B cell (primary cell): ENCODE measurements at regions not wholly inside any gene's neighbourhood (a gene's known extent, or its start where the extent isn't known, plus 50 kb on each side); places are given as distances from the start of the nearest gene placed in this dataset.

Experiments
- ATAC-seq: fragments of 200-7000 bp; cut with Tn5 transposase; one replicate; pipeline ENCODE4 v1.10.0; 2021; ENCODE audit warnings: low read depth, mild to moderate bottlenecking, moderate number of reproducible peaks, moderate library complexity
- CTCF ChIA-PET: fragments of 350-600 bp; sonication (Branson Sonifier 250); formaldehyde crosslinking; loops from one replicate; lab custom pipeline; 2021; ENCODE audit warnings: antibody characterized with exemption, inconsistent platforms; lab: Charles Lee
- POLR2A ChIA-PET: fragments of 350-600 bp; sonication (Branson Sonifier 250); formaldehyde crosslinking; loops from one replicate; lab custom pipeline; 2021; ENCODE audit warnings: antibody characterized with exemption; lab: Charles Lee
- DNase-seq: peaks from one replicate; pipeline ENCODE4 v3.0.0; 2013
- H2AFZ ChIP-seq: 2 replicates; pipeline ENCODE4 v1.6.1; 2012; ENCODE audit warnings: mild to moderate bottlenecking, low read depth, low read length; ENCODE audit not compliant: insufficient read depth, poor library complexity, severe bottlenecking
- H3K27ac ChIP-seq, 2 donors: 1 replicate in 1 of 2; 2 replicates in 1 of 2; pipeline ENCODE4 v1.5.1; 2012 to 2013; ENCODE audit warnings: low read length in 2 of 2, mild to moderate bottlenecking in 2 of 2, moderate library complexity in 1 of 2
- H3K27me3 ChIP-seq, 4 experiments: fragments of 200-600 bp in 1 of 4; sonication (generic) in 1 of 4; replicated peaks in 1 of 4; 1 replicate in 2 of 4; 2 replicates in 2 of 4; pipeline versions ENCODE4 v1.6.1 to v1.7.0; 2013 to 2016; ENCODE audit warnings: low read length in 3 of 4, mild to moderate bottlenecking in 2 of 4, mixed read lengths in 1 of 4, moderate library complexity in 1 of 4; ENCODE audit not compliant: insufficient read depth in 4 of 4, control insufficient read depth in 3 of 4; ENCODE audit errors: control extremely low read depth in 1 of 4
- H3K36me3 ChIP-seq, 2 experiments: replicated peaks in 1 of 2; 1 replicate in 1 of 2; 2 replicates in 1 of 2; pipeline versions ENCODE4 v1.6.1 to v1.7.1; 2013; ENCODE audit warnings: low read length in 1 of 2; ENCODE audit not compliant: insufficient read depth in 2 of 2, control insufficient read depth in 1 of 2; ENCODE audit errors: control extremely low read depth in 1 of 2, extremely low read depth in 1 of 2
- H3K4me1 ChIP-seq, 2 donors: fragments of 200-600 bp in 1 of 2; sonication (generic) in 1 of 2; 1 replicate in 1 of 2; 2 replicates in 1 of 2; pipeline versions ENCODE4 v1.5.1 to v1.6.1; 2013 to 2017; ENCODE audit warnings: low read length in 2 of 2; ENCODE audit not compliant: control insufficient read depth in 2 of 2, insufficient read depth in 2 of 2
- H3K4me2 ChIP-seq: replicated peaks from 2 replicates; pipeline ENCODE3; 2012; ENCODE audit warnings: mild to moderate bottlenecking, low read depth, low read length; ENCODE audit not compliant: poor library complexity, severe bottlenecking
- H3K4me3 ChIP-seq, 5 experiments: fragments of 200-600 bp in 1 of 5; sonication (generic) in 1 of 5; 1 replicate in 3 of 5; 2 replicates in 2 of 5; pipeline versions ENCODE4 v1.5.1 to v1.7.0; 2011 to 2016; ENCODE audit warnings: low read length in 4 of 5, mild to moderate bottlenecking in 4 of 5, low read depth in 2 of 5, control low read depth in 1 of 5, moderate library complexity in 1 of 5; ENCODE audit not compliant: insufficient read depth in 1 of 5; ENCODE audit errors: control extremely low read depth in 1 of 5, extremely low read depth in 1 of 5
- H3K79me2 ChIP-seq: fragments of 200-600 bp; sonication (generic); one replicate; pipeline ENCODE4 v1.6.0; 2016; ENCODE audit warnings: low read length; ENCODE audit not compliant: control insufficient read depth, insufficient read depth
- H3K9ac ChIP-seq: fragments of 200-600 bp; sonication (generic); 2 replicates; pipeline ENCODE4 v1.6.1; 2017; ENCODE audit warnings: mild to moderate bottlenecking, low read length, moderate library complexity
- H3K9me3 ChIP-seq, 3 donors: one replicate each; pipeline versions ENCODE4 v1.6.1 to v1.7.1; 2013; ENCODE audit warnings: low read length in 2 of 3; ENCODE audit not compliant: control insufficient read depth in 2 of 3, insufficient read depth in 1 of 3; ENCODE audit errors: control extremely low read depth in 1 of 3
- H4K20me1 ChIP-seq: 2 replicates; pipeline ENCODE4 v1.6.0; 2012; ENCODE audit warnings: mild to moderate bottlenecking, low read length; ENCODE audit not compliant: insufficient read depth, control insufficient read depth, poor library complexity, severe bottlenecking
- H3K27ac Mint-ChIP-seq: one replicate; pipeline ENCODE4 v1.8.0; 2021; ENCODE audit warnings: mixed read lengths
- H3K27me3 Mint-ChIP-seq: one replicate; pipeline ENCODE4 v1.8.0; 2021; ENCODE audit warnings: mixed read lengths
- H3K4me1 Mint-ChIP-seq: one replicate; pipeline ENCODE4 v1.8.0; 2021; ENCODE audit warnings: mixed read lengths
- H3K4me3 Mint-ChIP-seq: one replicate; pipeline ENCODE4 v1.8.0; 2021; ENCODE audit warnings: mixed read lengths
- H3K9me3 Mint-ChIP-seq: one replicate; pipeline ENCODE4 v1.8.0; 2022; ENCODE audit warnings: mixed read lengths; ENCODE audit not compliant: insufficient read depth
- EZH2 ChIP-seq: IDR thresholded peaks from 2 replicates; pipeline ENCODE4 v1.6.1; 2012; ENCODE audit warnings: borderline replicate concordance, low read depth, mild to moderate bottlenecking, moderate library complexity, low read length; ENCODE audit not compliant: insufficient read depth, poor library complexity, severe bottlenecking
- WGBS: methylation state at CpG from one replicate; pipeline ENCODE4 v1.1.5; 2013; ENCODE audit warnings: missing lambda C conversion rate; ENCODE audit not compliant: insufficient coverage; 5-methylcytosine and 5-hydroxymethylcytosine counted together
- intact Hi-C: fragments of 100-400 bp; cut with micrococcal nuclease; formaldehyde crosslinking; loops from one replicate; pipeline ENCODE4 v1.10.0; 2022
- TF ChIP-seq, protein P1 (sequence below): fragments of 200-600 bp; IDR thresholded peaks from one replicate; pipeline ENCODE4 v1.8.0; 2022; ENCODE audit warnings: antibody characterized with exemption, mild to moderate bottlenecking

DNA sequence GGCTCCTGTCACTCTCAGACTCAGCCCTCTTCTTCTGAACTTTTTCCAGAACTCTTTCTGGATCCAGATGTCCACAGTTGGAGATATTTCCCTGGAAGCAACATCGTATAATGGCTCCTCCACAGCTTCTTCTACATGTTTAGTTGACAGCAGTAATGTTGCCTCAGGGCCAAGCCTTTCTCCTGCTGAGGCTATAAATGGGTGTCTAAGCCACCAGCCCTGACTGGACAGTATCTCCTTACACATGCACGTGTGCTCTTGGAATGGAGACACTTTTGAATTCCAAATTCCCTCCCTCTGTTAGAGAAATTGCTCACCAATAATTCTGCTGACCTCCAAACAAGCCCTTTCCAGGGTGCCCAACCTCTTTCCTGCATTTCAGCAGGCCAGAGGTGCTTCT, 156.2 kb upstream of the PIK3C3 start:
- 89% methylated on average over 1 of the region's 2 CpGs for WGBS
- Histone ChIP-seq H3K79me2 (no peaks in the 10 kb centered on the region), H3K36me3 (no peaks in the 10 kb centered on the region), H3K9ac (no peak overlapping the region), H2AFZ (no peak overlapping the region), H3K4me1 (no peaks in the 10 kb centered on the region), H3K4me2 (no peak overlapping the region), H3K27me3 (no peaks in the 10 kb centered on the region), H3K27ac (no peak overlapping the region), H3K4me3 (no peak overlapping the region), H3K9me3 (no peaks in the 10 kb centered on the region), H4K20me1 (no peaks in the 10 kb centered on the region)
- H3K27ac Mint-ChIP-seq, result no peak overlapping the region
- intact Hi-C loops, result no loop called here
- DNase-seq, result no peak
- ATAC-seq, result no peak
- H3K4me1 Mint-ChIP-seq, result no peaks in the 10 kb centered on the region
- peaks cover 2% of the 10 kb centered on the region for H3K9me3 Mint-ChIP-seq
- ChIA-PET POLR2A (no interaction called here), CTCF (no interaction called here)
- TF ChIP-seq EZH2, result no peak
- TF ChIP-seq, protein P1, sequence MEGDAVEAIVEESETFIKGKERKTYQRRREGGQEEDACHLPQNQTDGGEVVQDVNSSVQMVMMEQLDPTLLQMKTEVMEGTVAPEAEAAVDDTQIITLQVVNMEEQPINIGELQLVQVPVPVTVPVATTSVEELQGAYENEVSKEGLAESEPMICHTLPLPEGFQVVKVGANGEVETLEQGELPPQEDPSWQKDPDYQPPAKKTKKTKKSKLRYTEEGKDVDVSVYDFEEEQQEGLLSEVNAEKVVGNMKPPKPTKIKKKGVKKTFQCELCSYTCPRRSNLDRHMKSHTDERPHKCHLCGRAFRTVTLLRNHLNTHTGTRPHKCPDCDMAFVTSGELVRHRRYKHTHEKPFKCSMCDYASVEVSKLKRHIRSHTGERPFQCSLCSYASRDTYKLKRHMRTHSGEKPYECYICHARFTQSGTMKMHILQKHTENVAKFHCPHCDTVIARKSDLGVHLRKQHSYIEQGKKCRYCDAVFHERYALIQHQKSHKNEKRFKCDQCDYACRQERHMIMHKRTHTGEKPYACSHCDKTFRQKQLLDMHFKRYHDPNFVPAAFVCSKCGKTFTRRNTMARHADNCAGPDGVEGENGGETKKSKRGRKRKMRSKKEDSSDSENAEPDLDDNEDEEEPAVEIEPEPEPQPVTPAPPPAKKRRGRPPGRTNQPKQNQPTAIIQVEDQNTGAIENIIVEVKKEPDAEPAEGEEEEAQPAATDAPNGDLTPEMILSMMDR, result no peak
- no peaks in the 10 kb centered on the region for H3K27me3 Mint-ChIP-seq
- H3K4me3 Mint-ChIP-seq, result no peak overlapping the region

DNA sequence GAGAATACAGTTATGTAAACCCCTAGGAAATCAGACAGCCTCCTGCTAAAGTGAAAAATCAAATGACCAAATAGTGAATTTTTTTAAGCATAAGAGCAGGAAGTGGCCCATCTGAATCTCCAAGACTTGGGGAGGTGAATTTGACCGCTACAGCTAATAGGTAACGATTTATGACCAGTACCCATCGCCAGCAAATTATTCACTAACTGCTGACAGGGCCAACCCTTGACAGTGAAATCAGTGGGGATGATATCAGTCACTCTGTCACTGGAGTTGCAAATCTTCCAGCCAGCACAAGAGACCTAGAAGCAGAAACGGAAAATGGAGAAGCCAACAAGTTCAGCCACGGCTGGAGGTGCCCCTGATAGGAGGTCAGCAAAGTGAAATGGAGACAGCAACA, 164.3 kb upstream of the PIK3C3 start:
- no peaks in the 10 kb centered on the region for H3K79me2 ChIP-seq
- Mint-ChIP-seq H3K4me1 (no peaks in the 10 kb centered on the region), H3K9me3 (no peaks in the 10 kb centered on the region), H3K27me3 (no peaks in the 10 kb centered on the region), H3K27ac (no peak overlapping the region), H3K4me3 (no peak overlapping the region)
- WGBS, result 92% methylated on average over 3 of the region's 5 CpGs
- H3K4me2 ChIP-seq, result no peak overlapping the region
- intact Hi-C loops, result no loop called here
- no peak for DNase-seq
- no peak for ATAC-seq
- no peak overlapping the region for H3K27ac ChIP-seq
- no peak overlapping the region for H3K9ac ChIP-seq
- no peak for TF ChIP-seq EZH2
- TF ChIP-seq, protein P1, result no peak
- CTCF ChIA-PET, result no interaction called here
- no peaks in the 10 kb centered on the region for H3K36me3 ChIP-seq
- POLR2A ChIA-PET, result no interaction called here
- H4K20me1 ChIP-seq, result no peaks in the 10 kb centered on the region
- H3K27me3 ChIP-seq, result no peaks in the 10 kb centered on the region
- H3K9me3 ChIP-seq, result no peaks in the 10 kb centered on the region
- H3K4me1 ChIP-seq, result no peaks in the 10 kb centered on the region
- H3K4me3 ChIP-seq, result no peak overlapping the region
- H2AFZ ChIP-seq, result no peak overlapping the region
